Fibroblast of the conjunctiva (primary cell): ENCODE measurements at regions not wholly inside any gene's neighbourhood (a gene's known extent, or its start where the extent isn't known, plus 50 kb on each side); places are given as distances from the start of the nearest gene placed in this dataset.
A peak's percentile ranks its signal among the peaks of the same experiment; 100 is the strongest.

Experiments used
- DNase-seq: peaks from one replicate; pipeline ENCODE4 v3.0.0-alpha.2; 2010; ENCODE audit warnings: low read depth

DNA sequence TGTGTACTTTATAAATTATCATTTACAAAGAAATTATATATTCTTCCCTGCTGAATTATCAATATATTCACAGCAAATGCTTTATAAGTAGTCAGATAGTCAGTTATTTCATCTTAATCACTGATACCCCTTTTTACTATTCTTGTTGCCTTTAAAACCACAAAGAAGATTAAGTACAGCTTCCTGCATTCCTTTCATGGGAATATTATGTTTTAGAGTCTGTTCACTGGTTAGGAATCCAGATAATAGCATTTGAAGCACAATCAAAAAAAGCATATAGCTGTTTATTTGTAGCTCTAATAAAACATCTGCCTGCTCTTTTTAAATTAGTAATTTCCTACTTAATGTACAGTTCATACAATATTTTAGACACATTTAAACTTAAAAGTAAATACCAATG, 508.9 kb downstream of the FBXO15 start:
- DNase-seq, result no peak

DNA sequence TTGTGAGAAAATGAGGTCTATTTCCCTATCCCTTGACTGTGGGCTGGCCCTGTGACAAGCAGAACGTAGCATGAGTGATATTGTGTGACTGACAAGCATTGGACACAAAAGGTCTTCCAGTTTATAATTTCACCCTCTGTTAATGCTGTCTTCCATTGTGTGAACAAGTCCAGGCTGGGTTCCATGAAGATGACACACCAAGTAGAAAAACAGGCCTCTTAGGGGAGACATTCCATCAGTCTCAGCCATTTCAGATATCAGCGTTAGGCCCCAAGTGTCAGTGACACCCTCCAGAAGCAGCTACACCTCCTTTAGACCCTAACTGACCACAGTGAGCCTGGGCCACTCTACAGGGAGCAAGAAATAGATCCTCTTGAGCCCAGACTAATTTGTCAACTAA, 511.3 kb downstream of the FBXO15 start:
- no peak for DNase-seq

DNA sequence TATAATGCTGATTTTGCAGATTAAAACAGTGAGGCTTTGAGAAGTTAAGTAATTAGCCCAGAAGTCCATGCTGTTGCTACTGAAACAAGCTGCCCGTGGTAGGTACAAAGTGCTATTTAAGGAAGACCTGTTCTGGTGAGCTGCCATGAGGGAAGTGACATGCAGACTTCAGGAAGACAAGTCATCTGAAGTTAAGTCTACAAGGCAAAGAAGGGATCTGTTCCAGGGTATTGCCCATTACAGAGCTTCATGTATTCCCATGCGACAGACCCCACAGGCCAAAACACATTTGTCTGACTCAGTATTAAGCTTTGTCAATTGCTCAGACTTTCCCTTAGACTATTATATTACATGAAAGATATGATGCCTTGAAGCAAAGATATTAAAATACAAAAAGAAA, 520.8 kb downstream of the FBXO15 start:
- DNase-seq, result no peak

DNA sequence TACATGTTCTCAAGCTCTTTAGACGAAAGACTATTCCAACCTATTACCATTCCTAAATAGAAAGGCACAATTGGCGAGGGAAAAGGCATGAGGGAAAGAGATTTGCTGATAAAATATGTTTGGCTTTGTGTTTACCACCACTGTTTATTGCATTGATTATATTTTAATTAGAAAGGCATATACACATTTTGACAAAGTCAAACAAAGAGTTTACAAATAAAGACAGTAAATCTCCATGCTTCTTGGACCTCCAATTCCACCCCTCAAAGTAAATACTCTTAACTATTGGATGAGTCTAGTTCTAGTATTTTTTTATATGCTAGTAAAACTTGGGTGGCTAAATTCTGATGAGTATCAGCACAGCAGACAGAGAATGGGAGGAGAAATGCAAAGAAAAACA, 521.4 kb downstream of the FBXO15 start:
- DNase-seq, result no peak

DNA sequence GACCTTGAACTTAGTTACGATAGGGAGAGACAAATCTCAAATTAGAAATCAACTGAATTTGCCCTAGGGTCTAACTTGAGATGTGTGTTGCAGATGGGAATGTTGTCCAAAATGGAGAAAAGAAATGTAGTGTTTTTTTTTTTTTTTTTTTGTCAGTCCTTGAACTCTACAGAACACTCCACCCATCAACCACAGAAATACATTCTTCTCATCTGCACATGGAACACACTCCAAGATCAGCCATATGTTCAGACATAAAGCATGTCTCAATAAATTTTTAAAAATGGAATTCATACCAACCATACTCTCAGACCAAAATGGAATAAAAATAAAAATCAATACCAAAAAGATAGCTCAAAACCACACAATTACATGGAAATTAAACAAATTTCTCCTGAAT, 526.5 kb downstream of the FBXO15 start:
- no peak for DNase-seq

DNA sequence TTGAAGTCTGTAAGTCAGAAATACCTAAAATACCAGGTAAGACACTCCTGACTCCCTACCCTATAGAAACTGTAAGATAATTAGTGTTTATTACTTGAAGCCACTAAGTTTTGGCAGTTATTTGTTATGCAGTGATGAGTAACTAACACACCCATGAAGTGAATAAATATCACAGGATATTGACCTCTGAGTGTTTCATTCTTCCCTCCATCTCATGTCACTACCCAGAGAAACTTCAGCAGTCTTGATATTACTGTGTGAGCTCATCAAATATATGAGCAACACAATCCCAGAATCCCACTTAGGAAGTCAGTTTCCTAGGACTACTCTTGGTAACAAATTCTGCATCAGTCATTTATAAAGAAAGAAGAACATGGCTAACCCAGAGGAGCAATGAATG, 529.7 kb downstream of the FBXO15 start:
- DNase-seq, result no peak

DNA sequence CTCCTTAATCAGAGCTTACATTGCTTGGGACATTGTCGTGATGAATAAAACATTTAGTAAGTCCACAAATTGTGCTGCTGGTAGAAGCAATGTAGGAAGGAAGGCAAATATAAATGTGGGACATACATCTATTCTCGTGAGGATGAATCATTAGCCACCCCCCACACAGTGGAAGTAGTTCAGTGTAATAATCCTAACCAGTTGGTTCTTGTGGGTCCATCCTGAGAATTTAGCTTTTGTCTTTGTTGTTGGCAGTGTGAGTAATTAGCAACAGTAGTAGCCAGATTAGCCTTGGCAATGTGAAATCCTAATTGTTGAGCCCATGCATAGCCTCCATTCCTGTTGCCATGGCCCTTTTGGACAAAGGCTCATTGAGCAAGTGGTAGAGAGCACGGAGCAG, 532.1 kb downstream of the FBXO15 start:
- no peak for DNase-seq

DNA sequence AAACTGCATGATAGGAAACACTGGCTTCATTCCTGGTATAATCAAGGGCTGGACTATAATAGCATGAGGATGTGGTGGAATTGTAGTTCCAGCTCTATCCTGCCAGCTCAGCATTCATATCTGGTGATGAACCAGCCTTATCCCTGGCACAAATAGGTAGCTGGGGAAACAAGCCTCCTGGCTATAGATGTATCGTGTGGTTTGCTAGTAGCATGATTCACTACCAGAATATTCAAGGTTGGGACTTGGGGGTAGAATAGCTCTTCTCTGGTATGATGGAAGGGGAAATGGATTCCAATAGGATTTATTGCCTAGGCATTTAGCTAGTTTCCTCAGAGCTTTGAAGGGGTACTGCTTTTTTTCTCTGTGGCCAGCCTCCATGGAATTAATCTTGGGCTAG, 532.8 kb downstream of the FBXO15 start:
- peak; percentile 50 for DNase-seq

DNA sequence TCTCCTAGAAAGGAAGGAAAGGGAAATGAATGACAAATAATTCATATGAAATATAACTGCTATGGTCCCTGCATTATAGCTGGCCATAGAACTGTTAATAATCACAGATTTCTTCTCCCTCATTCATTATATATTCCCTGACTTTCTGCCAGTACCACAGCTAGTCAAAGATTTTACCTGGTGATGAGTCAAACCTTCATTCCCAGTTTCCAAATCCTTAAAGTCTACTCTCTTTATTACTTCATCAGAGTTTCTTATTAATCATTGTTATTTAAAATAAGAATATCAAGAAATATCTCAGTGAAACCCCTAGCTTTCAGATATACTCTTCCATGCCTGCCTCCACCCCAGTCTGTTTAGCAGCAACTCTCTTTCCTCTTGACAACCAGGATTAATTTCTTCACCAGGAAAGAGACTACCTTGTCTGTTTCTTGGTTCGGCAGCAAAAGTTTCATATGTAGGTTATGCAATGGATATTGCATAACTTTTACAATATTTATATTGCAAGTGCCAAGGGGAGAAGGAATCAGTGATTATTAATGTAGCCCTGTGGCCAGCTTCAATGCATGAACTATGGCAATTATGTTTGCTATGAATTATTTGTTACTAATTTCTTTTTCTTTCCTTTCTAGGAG, 533.8 kb downstream of the FBXO15 start:
- no peak for DNase-seq

DNA sequence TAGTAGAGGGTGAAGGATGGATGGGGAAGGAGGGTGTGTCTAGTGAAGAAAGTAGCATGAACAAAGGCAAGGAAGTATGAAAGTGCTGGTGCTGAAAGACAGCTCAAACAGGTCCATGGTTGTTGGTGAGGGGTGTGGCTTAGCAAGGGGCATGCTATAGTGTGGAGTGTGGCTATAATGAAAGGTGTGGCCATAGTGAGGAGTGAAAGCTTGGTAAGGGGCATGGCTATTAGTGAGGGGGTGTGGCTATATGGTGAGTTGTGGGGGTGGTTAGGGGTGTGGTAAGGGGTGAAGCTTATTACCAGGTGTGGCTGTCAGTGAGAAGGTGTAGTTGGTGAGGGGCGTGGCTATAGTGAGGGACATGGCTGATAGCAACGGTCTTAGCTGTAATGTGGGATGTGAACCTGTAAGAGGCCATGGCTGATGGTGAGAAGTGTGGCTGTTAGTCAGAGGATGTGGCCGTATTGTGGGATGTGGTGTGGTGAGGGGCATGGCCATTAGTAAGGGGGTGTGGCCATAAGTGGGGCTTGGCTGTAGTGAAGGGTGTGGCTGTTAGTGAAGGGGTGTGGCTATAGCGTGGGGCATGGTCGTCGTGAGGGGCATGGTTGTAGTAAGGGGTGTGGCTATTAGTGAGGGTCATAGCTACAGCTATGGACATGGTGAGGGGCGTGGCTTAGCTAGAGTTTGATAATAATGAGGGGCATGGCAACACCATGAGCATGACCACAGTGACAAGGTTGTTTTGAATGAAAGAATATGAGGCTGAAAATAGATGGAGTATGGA, 549.6 kb downstream of the FBXO15 start:
- DNase-seq, result no peak

DNA sequence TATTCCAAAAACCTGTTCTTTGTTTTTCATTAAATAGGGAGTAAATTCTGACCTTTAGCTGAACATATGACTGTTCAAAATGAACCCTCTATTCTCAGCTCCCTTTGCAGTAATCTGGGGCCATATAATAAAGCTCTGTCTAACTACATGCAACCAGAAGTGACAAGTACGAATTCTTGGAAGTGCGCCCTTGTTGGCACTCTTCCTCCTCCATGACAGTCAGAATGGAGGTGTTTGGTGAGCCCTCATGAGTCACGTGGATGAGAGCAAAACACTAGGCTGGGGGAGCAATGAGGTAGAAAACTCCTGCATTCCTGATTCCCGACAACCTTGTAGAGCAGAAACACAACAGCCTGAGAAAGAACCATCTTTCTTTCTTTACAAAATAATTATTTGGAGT, 552.9 kb downstream of the FBXO15 start:
- DNase-seq, result no peak

DNA sequence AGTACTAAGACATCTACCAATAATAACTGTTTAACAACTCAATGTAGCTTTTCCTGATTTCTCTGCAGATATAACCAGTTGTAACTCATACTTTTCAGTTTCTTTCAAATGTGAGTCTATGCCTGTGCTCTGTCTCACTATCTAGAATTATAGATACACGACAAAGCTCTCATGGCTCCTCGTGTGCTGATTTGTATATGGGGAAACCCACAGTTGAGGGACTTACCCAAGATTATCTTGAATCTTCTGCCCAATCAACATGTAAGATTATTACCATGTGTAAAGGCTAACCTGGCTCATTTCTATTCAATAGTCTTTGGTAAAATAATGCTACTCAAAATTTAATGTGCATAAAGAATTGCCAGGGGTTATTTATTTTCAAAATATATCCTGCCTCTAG, 554.4 kb downstream of the FBXO15 start:
- no peak for DNase-seq

DNA sequence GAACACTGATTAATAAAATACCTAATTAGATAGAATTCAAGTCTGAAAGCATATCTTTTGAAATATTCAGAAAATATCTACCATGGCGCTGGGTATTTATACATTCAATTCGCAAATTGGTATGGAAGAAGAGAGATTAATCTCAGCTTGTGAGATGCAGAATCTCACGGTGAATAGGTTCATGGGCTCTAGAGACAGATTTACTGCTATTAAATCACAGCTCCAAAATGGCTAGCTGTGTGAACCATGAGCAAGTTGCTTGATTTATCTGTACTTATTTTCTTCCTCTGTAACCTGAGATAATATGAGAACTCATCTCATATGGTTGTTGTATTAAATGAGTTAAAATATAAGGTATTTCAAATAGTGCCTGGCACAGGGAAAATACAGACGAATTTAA, 556.7 kb downstream of the FBXO15 start:
- DNase-seq, result no peak

DNA sequence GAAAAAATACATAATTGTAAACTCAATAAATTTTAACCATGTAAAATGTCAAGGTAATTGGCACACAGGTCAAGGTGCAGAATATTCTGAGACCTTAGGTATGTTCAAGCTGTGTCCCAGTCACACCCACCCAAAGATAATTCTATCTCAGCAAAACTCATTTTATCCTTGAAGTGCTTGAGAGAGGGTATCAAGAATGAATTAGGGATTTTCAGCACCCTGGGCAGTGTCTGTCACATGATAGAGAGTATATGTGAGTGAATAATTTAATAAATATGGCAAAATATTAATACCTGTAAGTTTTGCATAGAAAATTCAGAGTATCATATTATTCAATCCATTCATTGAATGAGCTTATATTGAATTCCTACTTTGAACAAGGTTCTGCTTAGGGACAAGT, 567.9 kb downstream of the FBXO15 start:
- no peak for DNase-seq

DNA sequence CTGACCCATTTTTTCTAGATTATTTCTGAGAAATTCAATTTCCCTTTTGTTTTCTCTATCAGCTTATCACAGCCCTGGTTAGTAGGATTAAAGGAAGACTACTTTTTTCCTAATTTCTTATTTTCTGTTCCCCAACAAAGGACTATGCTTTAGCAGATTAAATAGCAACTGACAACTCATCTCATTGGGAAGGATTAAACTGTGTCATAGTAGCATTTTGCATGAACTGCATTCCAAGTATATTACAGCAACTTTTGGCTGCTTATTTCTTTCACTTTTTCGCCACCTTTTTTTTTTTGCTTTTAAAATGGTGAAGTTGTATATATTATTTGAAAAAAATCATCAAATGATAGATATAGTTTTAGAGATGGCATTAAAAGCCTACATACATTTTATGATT, 570.3 kb downstream of the FBXO15 start:
- DNase-seq, result no peak

DNA sequence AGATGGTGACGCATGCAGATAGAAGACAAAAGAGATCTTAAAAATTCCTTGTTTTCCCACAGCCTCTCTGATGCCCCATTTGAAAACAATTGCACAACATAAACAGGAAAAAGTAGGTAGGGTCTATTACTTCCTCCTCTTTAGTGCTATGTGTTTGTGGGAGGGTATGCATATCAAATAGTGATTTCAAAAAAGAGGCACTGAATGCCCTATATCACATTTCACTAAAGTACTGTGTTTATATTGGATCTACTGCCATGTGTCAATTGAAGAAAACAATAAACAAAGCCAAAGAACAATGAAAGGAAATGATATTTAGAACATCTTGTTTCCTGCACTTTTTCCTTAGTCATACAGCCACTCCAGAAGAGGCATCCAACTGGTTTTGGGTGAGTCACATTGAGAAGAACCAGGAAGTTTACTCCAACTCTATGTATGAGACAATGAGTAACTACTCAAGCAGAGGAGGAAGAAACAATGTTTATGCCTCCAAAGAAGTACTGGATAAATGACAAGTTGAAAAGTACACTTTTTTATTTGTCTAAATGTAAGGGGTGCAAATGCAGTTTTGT, 583.6 kb downstream of the FBXO15 start:
- DNase-seq, result peak; percentile 76

DNA sequence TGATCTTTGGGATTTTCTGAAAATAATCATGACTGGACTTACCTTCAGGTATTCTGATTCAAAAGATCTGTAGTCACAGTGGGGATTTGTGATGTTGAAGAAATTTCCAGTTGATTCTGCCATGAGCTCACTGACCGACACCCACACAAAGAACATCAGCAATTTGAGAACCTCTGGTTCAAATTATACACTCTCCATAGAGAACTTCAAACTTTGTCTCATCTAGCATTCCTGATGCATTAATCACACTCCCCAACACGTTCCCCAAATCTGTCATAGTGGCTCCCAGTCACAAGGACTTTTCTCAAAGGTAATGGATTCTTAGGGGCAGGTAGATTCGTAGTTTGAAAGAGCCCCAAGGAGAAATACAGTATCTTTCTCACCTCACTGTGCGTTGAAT, 584.3 kb downstream of the FBXO15 start:
- peak; percentile 59 for DNase-seq

DNA sequence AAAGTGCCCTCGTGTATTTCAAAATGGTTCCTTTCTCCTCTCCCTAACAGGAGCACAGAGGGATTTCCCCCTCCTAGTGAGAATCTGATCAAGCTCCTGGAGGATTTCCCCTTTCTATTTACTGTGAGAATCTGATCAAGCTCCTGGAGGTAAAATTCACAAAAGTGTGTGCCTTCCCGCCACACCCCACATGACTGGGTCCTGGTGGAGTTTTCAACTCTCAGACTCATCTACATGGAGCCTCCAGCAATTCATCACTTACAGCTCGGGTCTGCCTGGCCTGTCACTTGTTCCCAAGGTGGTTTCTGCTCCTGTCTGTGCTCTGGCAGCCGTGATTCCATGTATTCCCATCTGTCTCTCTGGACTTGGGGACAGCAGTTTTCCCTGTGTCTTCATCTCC, 590.7 kb downstream of the FBXO15 start:
- no peak for DNase-seq

DNA sequence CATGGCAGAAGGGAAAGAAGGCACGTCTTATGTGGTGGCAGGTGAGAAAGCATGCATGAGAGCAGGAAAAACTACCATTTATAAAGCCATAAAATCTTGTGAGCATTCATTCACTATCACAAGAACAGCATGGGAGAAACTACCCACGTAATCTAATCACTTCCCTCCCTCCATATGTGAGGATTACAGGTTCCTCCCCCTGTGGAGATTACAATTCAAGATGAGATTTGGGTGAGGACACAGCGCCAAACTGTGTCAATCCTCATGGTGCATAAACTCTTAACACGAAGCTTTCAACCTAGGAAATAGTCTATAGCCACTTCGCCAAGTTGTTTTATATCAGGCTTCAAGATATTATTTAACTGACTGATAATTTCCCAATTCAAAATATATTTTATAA, 595.5 kb downstream of the FBXO15 start:
- no peak for DNase-seq

DNA sequence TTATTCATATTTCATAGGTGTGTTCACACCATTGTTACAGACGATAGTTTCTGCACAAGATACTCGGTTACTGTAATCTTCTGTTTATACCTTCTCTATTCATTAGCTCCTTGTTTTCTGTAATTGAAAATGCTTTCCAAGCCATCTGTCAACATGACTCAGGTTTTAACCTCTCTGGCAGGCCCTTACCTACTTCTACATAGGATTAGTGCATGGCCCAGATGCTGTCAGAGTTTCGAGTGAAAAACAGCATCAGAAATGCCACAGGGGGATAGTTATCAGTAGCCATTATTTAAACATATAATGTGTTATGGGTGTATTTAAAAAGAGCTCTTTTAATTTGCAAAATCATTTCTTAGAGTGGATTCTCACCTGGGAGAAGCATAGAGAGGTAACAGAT, 596.4 kb downstream of the FBXO15 start:
- no peak for DNase-seq

DNA sequence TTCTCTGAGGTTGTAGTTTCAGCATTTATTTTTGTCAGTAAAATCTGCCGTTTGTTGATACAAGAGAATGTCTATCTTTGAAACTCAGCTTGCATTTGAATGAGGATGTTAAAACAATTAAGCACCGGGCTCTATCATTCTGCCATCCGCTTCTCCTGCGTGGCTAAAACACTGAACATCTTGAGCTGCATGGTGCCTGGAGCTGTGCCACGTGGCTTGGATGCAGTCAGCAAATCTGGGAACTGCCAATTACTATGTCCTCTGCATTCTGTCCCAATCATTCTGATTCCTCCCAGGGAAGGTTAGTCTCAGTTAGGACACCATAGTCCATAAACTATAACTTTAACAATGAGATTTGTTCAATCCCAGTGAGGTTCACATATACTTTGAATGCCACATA, 598.4 kb downstream of the FBXO15 start:
- no peak for DNase-seq

DNA sequence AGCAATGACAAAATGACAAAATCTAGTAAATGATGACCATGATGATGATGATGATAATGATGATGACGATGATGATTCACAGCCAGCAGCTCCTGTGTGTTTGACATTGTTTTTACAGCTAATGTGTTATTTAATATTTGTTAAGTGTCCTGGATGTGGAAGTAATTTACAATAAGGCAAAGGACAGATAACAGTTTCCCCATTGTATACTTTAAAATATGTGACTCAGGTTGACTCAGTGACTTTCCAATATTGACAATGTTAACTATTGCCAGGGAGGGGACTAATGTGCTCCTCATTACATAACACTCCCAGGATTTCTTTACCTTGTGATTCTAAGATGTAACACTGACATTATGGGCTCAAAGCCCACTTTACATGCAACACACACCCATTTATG, 602.2 kb downstream of the FBXO15 start:
- DNase-seq, result no peak

DNA sequence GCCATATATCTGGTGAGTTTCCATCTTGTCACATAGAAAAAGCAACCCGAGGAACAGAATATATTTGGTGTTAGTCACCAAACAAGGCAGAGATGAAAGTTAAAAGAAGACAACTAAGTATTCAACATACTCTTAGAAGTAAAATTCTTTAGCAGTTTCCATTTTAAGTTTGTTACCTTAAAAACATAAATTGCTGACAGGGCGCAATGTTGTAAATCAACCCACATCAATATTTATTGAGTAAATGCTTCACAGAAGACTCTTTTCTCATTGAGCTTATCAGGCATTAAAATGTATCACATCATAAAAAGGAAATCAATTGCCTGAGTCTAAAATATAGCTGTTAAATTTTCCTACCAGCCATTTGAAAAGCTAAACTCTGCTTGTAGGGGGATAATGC, 603.0 kb downstream of the FBXO15 start:
- no peak for DNase-seq

DNA sequence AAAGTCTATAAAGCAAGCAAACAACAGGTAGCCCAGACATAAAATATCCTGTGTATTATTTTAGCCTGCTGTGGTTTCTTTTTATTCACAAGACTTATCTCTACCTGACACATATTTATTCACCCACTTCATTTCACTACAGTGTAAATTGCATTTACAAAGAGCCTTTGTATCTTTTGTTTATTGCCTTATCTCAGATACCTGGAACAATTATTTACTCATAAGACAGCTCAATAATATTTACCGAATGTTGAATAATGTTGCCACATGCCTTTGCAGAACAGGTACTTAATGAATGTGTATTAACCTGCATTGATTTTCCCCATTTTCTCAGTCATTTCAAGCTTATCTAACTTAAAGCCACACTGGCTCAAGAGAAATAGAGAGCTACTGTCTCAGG, 603.6 kb downstream of the FBXO15 start:
- no peak for DNase-seq
